ENCODE measurements at regions not wholly inside any gene's neighbourhood (a gene's known extent, or its start where the extent isn't known, plus 50 kb on each side); places are given as distances from the start of the nearest gene placed in this dataset.

DNA sequence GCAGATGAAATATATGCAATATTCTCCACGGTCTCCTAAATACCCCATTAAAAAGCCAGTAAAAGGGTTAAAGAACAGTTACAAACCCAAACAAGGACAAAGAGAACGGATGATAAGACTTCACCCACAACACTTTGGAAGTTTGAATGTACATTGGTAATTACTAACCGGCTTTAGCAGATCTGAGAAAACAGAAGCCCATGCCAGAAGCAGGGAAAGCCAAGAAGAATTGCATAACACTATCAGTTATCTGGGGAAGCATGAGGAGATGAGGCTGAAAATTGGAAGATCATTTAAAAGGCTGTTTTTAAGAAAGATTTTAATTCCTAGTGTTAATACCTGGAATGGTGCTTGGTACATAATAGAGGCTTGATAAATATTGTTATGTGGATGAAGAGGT lies 55.6 kb upstream of the MYBPC1 start:
- TF ChIP-seq, protein P1, sequence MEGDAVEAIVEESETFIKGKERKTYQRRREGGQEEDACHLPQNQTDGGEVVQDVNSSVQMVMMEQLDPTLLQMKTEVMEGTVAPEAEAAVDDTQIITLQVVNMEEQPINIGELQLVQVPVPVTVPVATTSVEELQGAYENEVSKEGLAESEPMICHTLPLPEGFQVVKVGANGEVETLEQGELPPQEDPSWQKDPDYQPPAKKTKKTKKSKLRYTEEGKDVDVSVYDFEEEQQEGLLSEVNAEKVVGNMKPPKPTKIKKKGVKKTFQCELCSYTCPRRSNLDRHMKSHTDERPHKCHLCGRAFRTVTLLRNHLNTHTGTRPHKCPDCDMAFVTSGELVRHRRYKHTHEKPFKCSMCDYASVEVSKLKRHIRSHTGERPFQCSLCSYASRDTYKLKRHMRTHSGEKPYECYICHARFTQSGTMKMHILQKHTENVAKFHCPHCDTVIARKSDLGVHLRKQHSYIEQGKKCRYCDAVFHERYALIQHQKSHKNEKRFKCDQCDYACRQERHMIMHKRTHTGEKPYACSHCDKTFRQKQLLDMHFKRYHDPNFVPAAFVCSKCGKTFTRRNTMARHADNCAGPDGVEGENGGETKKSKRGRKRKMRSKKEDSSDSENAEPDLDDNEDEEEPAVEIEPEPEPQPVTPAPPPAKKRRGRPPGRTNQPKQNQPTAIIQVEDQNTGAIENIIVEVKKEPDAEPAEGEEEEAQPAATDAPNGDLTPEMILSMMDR (IDR thresholded peaks at IDR 0.05) = no peak
- no peak for FAIRE-seq
- intact Hi-C loops (cut with DNase I) = no loop called here
- H3K4me3 ChIP-seq = no peak overlapping the region
- 21 to 23% methylated on average over 3 of the region's 3 CpGs for WGBS, 2 donors
- no peaks in the 10 kb centered on the region for H3K4me1 ChIP-seq
- no peak overlapping the region for H3K27ac ChIP-seq
- no peak for DNase-seq
- peak in 1 of 4 donors; percentile 48 for ATAC-seq
- no peaks in the 10 kb centered on the region for H3K36me3 ChIP-seq
- no peaks in the 10 kb centered on the region for H3K27me3 ChIP-seq
- no peaks in the 10 kb centered on the region for H3K9me3 ChIP-seq
